Mammary epithelial cell (primary cell): ENCODE measurements at regions not wholly inside any gene's neighbourhood (a gene's known extent, or its start where the extent isn't known, plus 50 kb on each side); places are given as distances from the start of the nearest gene placed in this dataset.

Source experiments
- CTCF ChIP-seq, 2 donors: IDR thresholded peaks in 1 of 2; conservative IDR thresholded peaks in 1 of 2; 2 replicates each; pipeline ENCODE4 v1.5.1; 2011 to 2012; ENCODE audit warnings: inconsistent platforms in 2 of 2, low read length in 2 of 2, mild to moderate bottlenecking in 2 of 2, control low read depth in 1 of 2, low read depth in 1 of 2; ENCODE audit not compliant: insufficient read depth in 1 of 2; ENCODE audit errors: extremely low read depth in 1 of 2
- EZH2 ChIP-seq: IDR thresholded peaks from 2 replicates; pipeline ENCODE4 v1.6.1; 2012; ENCODE audit warnings: low read length, inconsistent platforms, borderline replicate concordance

- TF ChIP-seq CTCF (conservative IDR thresholded peaks at IDR 0.05 in 1 of 2, IDR thresholded peaks at IDR 0.05 in 1 of 2; ENCODE audit: extremely low read depth in 1 of 2, insufficient read depth in 1 of 2, low read depth in 1 of 2, low read length in 2 of 2) (no peak), EZH2 (no peak)
Observed at GRCh38 chr7:54690892-54691291, 68.1 kb downstream of the SEC61G start.
